ENCODE measurements at regions not wholly inside any gene's neighbourhood (a gene's known extent, or its start where the extent isn't known, plus 50 kb on each side); places are given as distances from the start of the nearest gene placed in this dataset.
"Not testable (repeated sequence)": the region's sequence is repeated elsewhere in the genome, so short reads cannot be mapped to it uniquely, and the experiment has no call there.

DNA sequence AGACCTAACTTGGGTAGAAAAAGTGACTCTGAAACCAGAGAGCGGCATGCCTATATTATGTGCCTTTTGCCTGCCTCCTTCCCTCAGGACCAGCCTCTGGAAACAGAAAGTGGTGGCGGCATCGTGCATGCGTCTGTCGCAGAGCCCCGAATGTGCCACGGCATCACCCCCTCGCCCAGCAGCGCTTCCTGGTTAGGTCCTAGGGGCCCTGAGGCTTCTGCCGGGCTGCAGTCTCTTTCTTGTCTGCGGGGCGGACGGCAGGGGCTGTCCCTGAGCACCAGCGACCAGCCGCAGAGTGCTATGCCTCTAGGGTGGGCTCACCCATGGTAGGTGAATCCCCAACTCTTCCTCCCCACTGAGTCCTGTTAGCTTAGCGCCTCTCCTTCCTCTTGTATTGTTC, 68.7 kb downstream of the VSIG4 start (continued):
- TF ChIP-seq TCF12 (IDR thresholded peaks at IDR 0.05; ENCODE audit: low read depth, low read length) (no peak), CREB1 (IDR thresholded peaks at IDR 0.05) (no peak)

GRCh38 chrX:65967159-65967558, 72.7 kb downstream of the VSIG4 start:
- 68% methylated on average over 2 of the region's 3 CpGs; no CpG with 5 or more reads in 1 of the 2 experiments for WGBS, 2 experiments (ENCODE audit: extremely low coverage in 1 of 2, insufficient coverage in 1 of 2, insufficient read length in 1 of 2, insufficient replicate concordance in 2 of 2, low coverage in 1 of 2, low lambda C conversion rate in 2 of 2, missing lambda C conversion rate in 1 of 2)
- H2BK120ac ChIP-seq (replicated peaks; ENCODE audit: low read depth, low read length); H4K91ac ChIP-seq (replicated peaks; ENCODE audit: insufficient read length, low read length); H2BK5ac ChIP-seq (ENCODE audit: low read depth, low read length); H4K20me1 ChIP-seq (replicated peaks in 1 of 2; ENCODE audit: control insufficient read depth in 1 of 2, insufficient read depth in 2 of 2, low read length in 2 of 2); H3K79me1 ChIP-seq (ENCODE audit: low read depth, low read length); DNase-seq (ENCODE audit: low read depth in 1 of 2, low spot score in 2 of 2); H3K27ac ChIP-seq (ENCODE audit: low read depth, low read length); H3K4me2 ChIP-seq (ENCODE audit: insufficient read depth in 1 of 2, low read depth in 2 of 2, low read length in 2 of 2); H3K4me3 ChIP-seq (ENCODE audit: extremely low read depth in 1 of 4, insufficient read depth in 2 of 4, low read depth in 3 of 4, low read length in 4 of 4); H3K79me2 ChIP-seq (ENCODE audit: control insufficient read depth in 1 of 2, insufficient read depth in 2 of 2, low read length in 2 of 2); H2AFZ ChIP-seq (ENCODE audit: low read length); H3K23ac ChIP-seq (ENCODE audit: insufficient read length); H3K18ac ChIP-seq (ENCODE audit: extremely low read depth, low read length); H2BK12ac ChIP-seq (ENCODE audit: low read depth, low read length); H3K4ac ChIP-seq (replicated peaks; ENCODE audit: insufficient read length, low read depth, low read length); H2BK15ac ChIP-seq (ENCODE audit: low read length); H3K23me2 ChIP-seq (ENCODE audit: low read depth, low read length); H3K9ac ChIP-seq (replicated peaks in 1 of 4; ENCODE audit: extremely low read depth in 1 of 4, low read depth in 3 of 4, low read length in 3 of 4); H3K56ac ChIP-seq (replicated peaks; ENCODE audit: insufficient read length, low read depth, low read length); FAIRE-seq; H2BK20ac ChIP-seq (ENCODE audit: low read length); H3K27me3 ChIP-seq (replicated peaks in 1 of 4; ENCODE audit: control insufficient read depth in 3 of 4, extremely low read depth in 1 of 4, insufficient read depth in 3 of 4, low read length in 3 of 4); H2AK5ac ChIP-seq (ENCODE audit: low read depth, low read length); H4K8ac ChIP-seq (ENCODE audit: extremely low read depth, insufficient read depth, low read length); H3K36me3 ChIP-seq (ENCODE audit: control insufficient read depth in 2 of 4, insufficient read depth in 4 of 4, low read length in 3 of 4); H3K4me1 ChIP-seq (replicated peaks in 1 of 4; ENCODE audit: control insufficient read depth in 3 of 4, insufficient read depth in 4 of 4, low read length in 3 of 4); H4K5ac ChIP-seq (ENCODE audit: insufficient read length, low read depth, low read length); CTCF ChIA-PET (ENCODE audit: partially characterized antibody); H3K14ac ChIP-seq (ENCODE audit: insufficient read length); POLR2A ChIA-PET (ENCODE audit: partially characterized antibody): not testable (repeated sequence)
- H3K9me3 ChIP-seq (ENCODE audit: insufficient read depth in 2 of 2, low read depth in 1 of 2, low read length in 1 of 2): peaks cover 7 to 14% of the 10 kb centered on the region in 2 experiments; a peak in 2 of 4 replicates

Data from H1 (cell line).